LNCaP clone FGC (cell line): ENCODE measurements at regions not wholly inside any gene's neighbourhood (a gene's known extent, or its start where the extent isn't known, plus 50 kb on each side); places are given as distances from the start of the nearest gene placed in this dataset.

Experiments
- DNase-seq: peaks from one replicate; pipeline ENCODE4 v3.0.0-alpha.2; 2011; ENCODE audit warnings: low read depth
- H3K4me3 ChIP-seq: 2 replicates; pipeline ENCODE4 v1.5.1; 2011; ENCODE audit warnings: mild to moderate bottlenecking, low read depth, low read length, control low read depth
- CTCF ChIP-seq: IDR thresholded peaks from 2 replicates; pipeline ENCODE4 v1.5.1; 2012; ENCODE audit warnings: mild to moderate bottlenecking; ENCODE audit not compliant: control insufficient read depth, insufficient read depth; ENCODE audit errors: extremely low read depth

GRCh38 chr15:95857124-95857757, 473.3 kb upstream of the NR2F2 start:
- H3K4me3 ChIP-seq: no peak overlapping the region
- no peak for DNase-seq
- TF ChIP-seq CTCF: no peak

GRCh38 chr15:95857758-95858157, 472.7 kb upstream of the NR2F2 start:
- no peak for DNase-seq
- TF ChIP-seq CTCF: no peak
- H3K4me3 ChIP-seq: no peak overlapping the region

GRCh38 chr15:95860406-95860805, 470.1 kb upstream of the NR2F2 start:
- no peak for DNase-seq
- H3K4me3 ChIP-seq: no peak overlapping the region
- no peak for TF ChIP-seq CTCF

- no peak for TF ChIP-seq CTCF
- no peak for DNase-seq
- H3K4me3 ChIP-seq: no peak overlapping the region
These were observed 466.0 kb upstream of the NR2F2 start for GRCh38 chr15:95864467-95864886.

GRCh38 chr15:95865330-95865739, 465.2 kb upstream of the NR2F2 start:
- no peak for DNase-seq
- no peak for TF ChIP-seq CTCF
- H3K4me3 ChIP-seq: no peak overlapping the region

GRCh38 chr15:95866711-95867440, 463.6 kb upstream of the NR2F2 start:
- TF ChIP-seq CTCF: no peak
- no peak for DNase-seq
- H3K4me3 ChIP-seq: no peak overlapping the region
